ENCODE measurements at regions not wholly inside any gene's neighbourhood (a gene's known extent, or its start where the extent isn't known, plus 50 kb on each side); places are given as distances from the start of the nearest gene placed in this dataset.

- TF ChIP-seq CTBP1 (IDR thresholded peaks at IDR 0.05; ENCODE audit: borderline replicate concordance) = no peak
- TF ChIP-seq TARDBP (IDR thresholded peaks at IDR 0.05) = no peak
- no peak for TF ChIP-seq FOXM1 (IDR thresholded peaks at IDR 0.05; ENCODE audit: borderline replicate concordance)
- TF ChIP-seq ZNF384 (IDR thresholded peaks at IDR 0.05) = no peak
- no peak for TF ChIP-seq SP1 (IDR thresholded peaks at IDR 0.05)
These were observed 94.7 kb downstream of the PRKAB2 start for GRCh38 chr1:147077523-147077922.
